RCC 7860 (cell line): ENCODE measurements at regions not wholly inside any gene's neighbourhood (a gene's known extent, or its start where the extent isn't known, plus 50 kb on each side); places are given as distances from the start of the nearest gene placed in this dataset.

ENCODE experiments used
- DNase-seq: peaks from one replicate; pipeline ENCODE4 v3.0.0-alpha.2; 2015; ENCODE audit warnings: low spot score
- FAIRE-seq: peaks from 2 replicates; lab custom pipeline; 2012; peaks lifted over from hg19 to GRCh38; lab: Jason Lieb, UNC

- DNase-seq, result no peak
Measured at GRCh38 chr12:92439420-92439805, 263.4 kb upstream of the PLEKHG7 start.

GRCh38 chr12:92438641-92439419, 264.0 kb upstream of the PLEKHG7 start:
- no peak for DNase-seq
- FAIRE-seq, result no peak

More at GRCh38 chr12:92439420-92439805, 263.4 kb upstream of the PLEKHG7 start:
- FAIRE-seq, result no peak

GRCh38 chr12:92437452-92437851, 265.3 kb upstream of the PLEKHG7 start:
- DNase-seq, result no peak
- no peak for FAIRE-seq

GRCh38 chr12:92436856-92437255, 265.9 kb upstream of the PLEKHG7 start:
- DNase-seq (no peak), FAIRE-seq (no peak)

GRCh38 chr12:92434607-92435025, 268.2 kb upstream of the PLEKHG7 start:
- DNase-seq, result no peak
- no peak for FAIRE-seq

- DNase-seq (no peak), FAIRE-seq (no peak)
Measured at GRCh38 chr12:92432724-92433441, 269.9 kb upstream of the PLEKHG7 start.

GRCh38 chr12:92431146-92431545, 271.6 kb upstream of the PLEKHG7 start:
- FAIRE-seq (no peak), DNase-seq (no peak)

- no peak for FAIRE-seq
- no peak for DNase-seq
Measured at GRCh38 chr12:92426332-92426731, 276.5 kb upstream of the PLEKHG7 start.

GRCh38 chr12:92425165-92425564, 277.6 kb upstream of the PLEKHG7 start:
- no peak for DNase-seq
- no peak for FAIRE-seq

- FAIRE-seq, result no peak
Measured at GRCh38 chr12:92424338-92424737, 278.5 kb upstream of the PLEKHG7 start.

GRCh38 chr12:92421701-92422100, 276.1 kb upstream of the BTG1 start:
- no peak for DNase-seq
- FAIRE-seq, result no peak

More at GRCh38 chr12:92424338-92424737, 278.5 kb upstream of the PLEKHG7 start:
- no peak for DNase-seq

GRCh38 chr12:92421042-92421441, 275.4 kb upstream of the BTG1 start:
- FAIRE-seq (no peak), DNase-seq (no peak)

GRCh38 chr12:92419201-92419600, 273.6 kb upstream of the BTG1 start:
- no peak for FAIRE-seq
- no peak for DNase-seq

- no peak for FAIRE-seq
- no peak for DNase-seq
Measured at GRCh38 chr12:92418381-92418780, 272.7 kb upstream of the BTG1 start.

GRCh38 chr12:92417373-92417772, 271.7 kb upstream of the BTG1 start:
- FAIRE-seq (no peak), DNase-seq (no peak)

- no peak for FAIRE-seq
- DNase-seq, result no peak
Measured at GRCh38 chr12:92416385-92416812, 270.8 kb upstream of the BTG1 start.

- FAIRE-seq (no peak), DNase-seq (no peak)
Measured at GRCh38 chr12:92414170-92415070, 268.8 kb upstream of the BTG1 start.

GRCh38 chr12:92413286-92413685, 267.6 kb upstream of the BTG1 start:
- FAIRE-seq (no peak), DNase-seq (no peak)

GRCh38 chr12:92412856-92413255, 267.2 kb upstream of the BTG1 start:
- FAIRE-seq (no peak), DNase-seq (no peak)

- DNase-seq (no peak), FAIRE-seq (no peak)
Measured at GRCh38 chr12:92411687-92412086, 266.0 kb upstream of the BTG1 start.
